HEK293 (cell line): ENCODE measurements at regions not wholly inside any gene's neighbourhood (a gene's known extent, or its start where the extent isn't known, plus 50 kb on each side); places are given as distances from the start of the nearest gene placed in this dataset.

ENCODE experiments used
- CTCF ChIA-PET: fragments of 350-600 bp; formaldehyde crosslinking; extraction: SDS; loops from one replicate; lab custom pipeline; 2021; ENCODE audit warnings: antibody characterized with exemption; lab: Yijun Ruan, JAX
- POLR2A ChIA-PET: fragments of 300-600 bp; formaldehyde crosslinking; extraction: SDS; loops from one replicate; lab custom pipeline; 2020; ENCODE audit warnings: antibody characterized with exemption, inconsistent platforms; lab: Yijun Ruan, JAX
- H3K27ac ChIP-seq: fragments of 200-500 bp; sonication (Bioruptor generic); 2 replicates; pipeline ENCODE4 v1.5.1; 2014; ENCODE audit warnings: low read depth, low read length, control low read depth, inconsistent platforms; ENCODE audit errors: extremely low read depth
- H3K36me3 ChIP-seq, 2 experiments: fragments of 200-500 bp in 1 of 2; sonication (Bioruptor generic) in 1 of 2; 1 replicate in 1 of 2; 2 replicates in 1 of 2; pipeline ENCODE4 v1.5.1; 2014 to 2017; ENCODE audit warnings: inconsistent platforms in 2 of 2, low read length in 2 of 2; ENCODE audit not compliant: control insufficient read depth in 2 of 2, insufficient read depth in 1 of 2
- H3K4me1 ChIP-seq: fragments of 200-500 bp; sonication (Bioruptor generic); 2 replicates; pipeline ENCODE4 v1.5.1; 2014; ENCODE audit warnings: mild to moderate bottlenecking, low read length, inconsistent platforms; ENCODE audit not compliant: control insufficient read depth, insufficient read depth
- H3K4me3 ChIP-seq: 2 replicates; pipeline ENCODE4 v1.5.1; 2011; ENCODE audit warnings: low read depth, mild to moderate bottlenecking, control low read depth, low read length, moderate library complexity
- H3K9me3 ChIP-seq: fragments of 200-500 bp; sonication (Bioruptor generic); 2 replicates; pipeline ENCODE4 v1.5.1; 2014; ENCODE audit warnings: low read depth, low read length, inconsistent platforms; ENCODE audit not compliant: control insufficient read depth, insufficient read depth
- HIC1 ChIP-seq: fragments of 450-650 bp; formaldehyde crosslinking; IDR thresholded peaks from 2 replicates; pipeline ENCODE4 v1.5.1; 2016; ENCODE audit warnings: missing biosample characterization, missing genetic modification characterization
- HOXD13 ChIP-seq: sonication (generic); formaldehyde crosslinking; IDR thresholded peaks from 2 replicates; pipeline ENCODE4 v1.8.0; 2022; ENCODE audit warnings: missing genetic modification reagents, borderline replicate concordance
- KLF10 ChIP-seq: fragments of 450-650 bp; IDR thresholded peaks from 2 replicates; pipeline ENCODE4 v1.5.1; 2018; ENCODE audit warnings: missing biosample characterization, mild to moderate bottlenecking, missing genetic modification characterization
- MYNN ChIP-seq: fragments of 450-650 bp; formaldehyde crosslinking; IDR thresholded peaks from 2 replicates; pipeline ENCODE4 v1.5.1; 2016; ENCODE audit warnings: missing biosample characterization, missing genetic modification characterization, borderline replicate concordance
- PATZ1 ChIP-seq: fragments of 450-650 bp; formaldehyde crosslinking; IDR thresholded peaks from 2 replicates; pipeline ENCODE4 v1.5.1; 2016; ENCODE audit warnings: missing biosample characterization, missing genetic modification characterization
- ZNF518A ChIP-seq: fragments of 450-650 bp; formaldehyde crosslinking; conservative IDR thresholded peaks from 2 replicates; pipeline ENCODE4 v1.5.1; 2016; ENCODE audit warnings: low read depth, missing biosample characterization, missing genetic modification characterization
- ZNF580 ChIP-seq: fragments of 450-650 bp; formaldehyde crosslinking; IDR thresholded peaks from 2 replicates; pipeline ENCODE4 v1.5.1; 2016; ENCODE audit warnings: missing biosample characterization, missing genetic modification characterization
- ZNF664 ChIP-seq: fragments of 450-650 bp; formaldehyde crosslinking; IDR thresholded peaks from 2 replicates; pipeline ENCODE4 v1.5.1; 2016; ENCODE audit warnings: missing biosample characterization, missing genetic modification characterization
- ZNF843 ChIP-seq: fragments of 450-650 bp; formaldehyde crosslinking; IDR thresholded peaks from 2 replicates; pipeline ENCODE4 v1.5.1; 2016; ENCODE audit warnings: missing biosample characterization, missing genetic modification characterization
- ZSCAN5A ChIP-seq: fragments of 450-650 bp; formaldehyde crosslinking; IDR thresholded peaks from 2 replicates; pipeline ENCODE4 v1.5.1; 2016; ENCODE audit warnings: missing biosample characterization, missing genetic modification characterization

- CTCF ChIA-PET, result interaction anchor here (0.6 kb wide), 1 partner anchor 14 kb away, joined by 3 read pairs; no protein-coding TSS in a partner anchor
- Histone ChIP-seq H3K9me3 (no peaks in the 10 kb centered on the region), H3K36me3 (no peaks in the 10 kb centered on the region), H3K27ac (no peak overlapping the region), H3K4me1 (no peaks in the 10 kb centered on the region), H3K4me3 (no peak overlapping the region)
- POLR2A ChIA-PET, result no interaction called here
- no peak for TF ChIP-seq ZSCAN5A (tag by site-specific recombination)
- no peak for TF ChIP-seq ZNF580 (tag by site-specific recombination)
- no peak for TF ChIP-seq ZNF518A (tag by site-specific recombination)
- TF ChIP-seq KLF10 (tag by site-specific recombination), result no peak
- TF ChIP-seq PATZ1 (tag by site-specific recombination), result no peak
- no peak for TF ChIP-seq ZNF843 (tag by site-specific recombination)
- TF ChIP-seq ZNF664 (tag by site-specific recombination), result no peak
These were observed 286.7 kb upstream of the CDH5 start for GRCh38 chr16:66079671-66080334.

GRCh38 chr16:66070140-66070917, 296.2 kb upstream of the CDH5 start:
- H3K4me1 ChIP-seq, result no peaks in the 10 kb centered on the region
- TF ChIP-seq HIC1 (tag by site-specific recombination) (no peak), MYNN (tag by site-specific recombination) (no peak), HOXD13 (no peak)
- H3K4me3 ChIP-seq, result no peak overlapping the region
- CTCF ChIA-PET, result no interaction called here
- no peak overlapping the region for H3K27ac ChIP-seq
- no peaks in the 10 kb centered on the region for H3K9me3 ChIP-seq
- no peaks in the 10 kb centered on the region for H3K36me3 ChIP-seq
- POLR2A ChIA-PET, result no interaction called here
